Hypothalamus (tissue), 51 donors: ENCODE measurements at regions not wholly inside any gene's neighbourhood (a gene's known extent, or its start where the extent isn't known, plus 50 kb on each side); places are given as distances from the start of the nearest gene placed in this dataset.
"Not testable (repeated sequence)": the region's sequence is repeated elsewhere in the genome, so short reads cannot be mapped to it uniquely, and the experiment has no call there.

Experiments used
- DNase-seq, 51 donors: peaks; one replicate each; lab custom pipeline; 2025; lab: John Stamatoyannopoulos, UW

GRCh38 chr3:78221796-78222195 lies 1181.9 kb downstream of the ROBO2 start:
- DNase-seq = no peak

DNA sequence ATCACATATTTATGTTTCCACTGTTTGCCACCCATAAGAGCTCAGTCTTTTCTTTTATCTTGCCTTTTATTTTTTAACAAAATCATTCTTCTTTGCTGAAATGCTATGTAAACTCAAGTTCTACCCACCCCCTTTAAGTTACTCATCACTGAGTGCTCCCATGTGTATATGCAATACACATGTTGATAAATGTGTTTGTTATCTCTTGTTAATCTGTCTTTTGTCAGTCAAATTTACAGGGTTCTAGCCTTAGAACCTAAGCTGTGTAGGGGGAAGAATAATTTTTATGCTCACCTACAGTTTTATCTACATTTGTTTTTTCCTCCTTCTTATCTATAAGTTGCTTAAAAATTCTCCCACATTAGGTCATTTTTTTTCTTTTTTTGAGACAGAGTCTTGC lies 1195.9 kb downstream of the ROBO2 start:
- no peak for DNase-seq

- DNase-seq = no peak
Observed at GRCh38 chr3:78238811-78239210, 1198.9 kb downstream of the ROBO2 start.

GRCh38 chr3:78242724-78243123 lies 1202.8 kb downstream of the ROBO2 start:
- no peak for DNase-seq

DNA sequence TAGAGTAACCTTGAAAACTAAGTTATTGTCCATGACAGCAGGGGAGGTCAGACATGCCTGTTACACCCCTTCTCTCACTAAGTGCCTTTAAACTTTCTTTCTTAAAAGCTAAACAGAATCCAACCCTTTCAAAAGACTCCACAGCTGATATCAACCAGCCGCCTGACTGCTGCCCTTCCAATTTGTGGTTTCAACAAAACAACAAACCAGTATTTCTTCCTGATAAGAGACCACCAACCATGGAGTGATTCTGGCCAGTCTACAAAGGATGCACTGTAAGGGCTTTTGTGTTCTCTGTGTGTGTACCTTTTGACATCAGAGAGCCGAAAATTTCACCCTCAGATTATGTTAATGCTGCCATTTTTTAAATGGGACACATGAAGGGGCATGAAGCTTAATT lies 1204.2 kb downstream of the ROBO2 start:
- no peak for DNase-seq

DNA sequence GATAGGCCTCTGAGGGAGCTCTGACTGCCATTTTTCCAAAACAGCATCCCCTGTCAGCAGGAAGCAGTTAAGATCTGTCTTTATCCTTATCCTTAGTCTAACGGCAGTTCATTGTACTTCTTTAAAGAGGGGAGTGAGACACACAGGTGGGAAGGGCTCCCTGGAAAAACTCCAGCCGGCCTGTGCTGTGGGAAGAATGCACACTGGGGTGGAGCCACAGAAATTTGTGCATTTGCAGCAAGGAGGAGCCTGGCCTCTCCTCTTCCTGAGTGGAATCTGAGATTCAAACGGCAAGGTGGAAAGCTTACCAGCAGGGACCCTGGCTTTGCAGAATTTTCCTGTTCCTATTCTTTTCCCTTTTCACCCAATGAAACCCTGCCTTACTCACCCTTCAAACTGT lies 1209.4 kb downstream of the ROBO2 start:
- DNase-seq = no peak

DNA sequence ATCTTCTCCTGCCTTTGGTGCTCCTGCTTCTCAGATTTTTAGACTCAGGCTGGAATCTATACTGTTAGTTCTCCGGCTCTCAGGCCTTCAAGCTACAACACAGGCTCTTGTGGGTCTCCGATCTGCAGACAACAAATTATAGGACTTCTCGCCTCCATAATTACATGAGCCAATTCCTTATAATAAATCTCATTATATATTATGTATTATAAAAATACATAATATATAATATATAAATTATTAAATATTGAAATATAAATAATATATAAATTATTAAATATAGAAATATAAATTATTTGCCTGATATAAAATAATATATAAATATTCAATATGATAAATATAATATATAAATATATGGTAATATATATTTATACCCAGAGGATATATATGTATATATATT lies 1214.0 kb downstream of the ROBO2 start:
- DNase-seq = no peak

DNA sequence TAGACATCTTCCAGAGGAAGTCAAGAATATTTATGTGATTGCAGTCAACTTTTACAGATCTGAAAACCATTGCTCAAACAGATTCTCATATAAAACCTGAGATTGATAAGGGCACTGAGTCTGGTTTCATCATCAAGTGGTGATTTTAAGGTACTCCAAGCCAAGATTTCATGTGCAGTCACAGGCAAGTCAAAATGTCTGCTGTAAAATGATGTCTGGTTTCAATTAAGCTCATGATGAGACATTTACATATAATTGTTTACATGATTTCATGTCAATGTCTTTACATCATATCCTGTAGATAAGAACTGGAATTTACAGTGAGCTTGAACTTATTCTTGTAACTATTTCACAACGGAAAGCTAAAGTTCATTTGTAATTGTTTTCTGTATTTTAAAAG lies 1215.5 kb downstream of the ROBO2 start:
- DNase-seq = no peak

- no peak for DNase-seq
Observed at GRCh38 chr3:78256123-78256522, 1216.2 kb downstream of the ROBO2 start.

GRCh38 chr3:78257951-78258530 lies 1218.1 kb downstream of the ROBO2 start:
- DNase-seq = no peak

GRCh38 chr3:78258798-78259197 lies 1218.9 kb downstream of the ROBO2 start:
- DNase-seq = no peak

DNA sequence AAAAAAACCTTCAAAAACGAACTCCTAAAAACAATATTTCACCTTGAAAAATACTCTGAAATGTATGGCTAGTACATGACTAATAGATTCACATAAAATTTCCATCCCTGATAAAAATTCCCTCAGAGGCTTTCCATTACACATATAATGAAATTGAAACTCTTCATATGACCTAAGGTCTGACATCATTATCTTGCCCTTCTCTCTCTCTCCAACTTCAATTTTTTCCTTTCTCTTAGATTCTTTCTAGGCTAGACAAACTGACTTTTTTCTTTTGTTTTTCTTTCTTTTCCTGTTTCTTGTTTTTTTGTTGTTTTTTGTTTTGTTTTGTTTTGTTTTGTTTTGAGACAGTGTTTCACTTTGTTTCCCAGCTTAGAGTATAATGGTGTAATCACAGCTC lies 1220.5 kb downstream of the ROBO2 start:
- no peak for DNase-seq

DNA sequence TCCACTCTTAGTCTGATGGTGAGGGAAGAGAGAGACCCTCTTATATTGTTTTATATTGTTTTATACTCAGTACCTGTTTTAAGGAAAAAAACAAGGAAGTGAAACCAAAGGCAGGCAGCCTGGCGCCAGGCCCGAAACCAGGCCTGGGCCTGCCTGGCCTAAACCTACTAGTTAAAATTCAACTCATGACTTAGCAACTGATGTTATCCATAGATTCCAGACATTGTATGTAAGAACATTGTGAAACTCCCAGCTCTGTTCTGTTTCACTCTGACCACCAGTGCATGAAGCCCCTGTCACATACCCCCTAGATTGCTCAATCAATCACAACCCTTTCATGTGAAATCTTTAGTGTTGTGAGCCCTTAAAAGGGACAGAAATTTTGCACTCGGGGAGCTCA lies 1226.7 kb downstream of the ROBO2 start:
- not testable (repeated sequence) for DNase-seq

- no peak for DNase-seq
Observed at GRCh38 chr3:78267235-78267634, 1227.3 kb downstream of the ROBO2 start.

DNA sequence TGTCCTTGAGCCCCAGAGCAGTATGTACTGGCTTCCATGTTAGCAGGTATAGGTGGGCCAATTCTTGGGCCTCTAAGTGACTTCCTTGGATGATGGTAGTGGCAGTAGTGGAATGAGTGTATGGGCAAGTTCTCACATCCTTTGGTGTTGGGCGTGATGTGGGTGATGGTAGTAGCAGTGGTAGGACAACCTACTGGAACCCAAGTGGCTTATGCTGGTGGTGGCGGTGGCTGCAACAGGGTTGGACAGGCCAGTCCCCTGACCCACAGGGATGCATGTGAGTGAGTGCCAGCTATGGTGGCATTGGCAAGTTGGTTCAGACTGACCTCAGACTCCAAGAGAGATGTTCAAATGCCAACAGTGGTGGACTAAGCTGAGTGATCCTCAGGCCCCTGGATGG lies 1228.2 kb downstream of the ROBO2 start:
- DNase-seq = no peak

DNA sequence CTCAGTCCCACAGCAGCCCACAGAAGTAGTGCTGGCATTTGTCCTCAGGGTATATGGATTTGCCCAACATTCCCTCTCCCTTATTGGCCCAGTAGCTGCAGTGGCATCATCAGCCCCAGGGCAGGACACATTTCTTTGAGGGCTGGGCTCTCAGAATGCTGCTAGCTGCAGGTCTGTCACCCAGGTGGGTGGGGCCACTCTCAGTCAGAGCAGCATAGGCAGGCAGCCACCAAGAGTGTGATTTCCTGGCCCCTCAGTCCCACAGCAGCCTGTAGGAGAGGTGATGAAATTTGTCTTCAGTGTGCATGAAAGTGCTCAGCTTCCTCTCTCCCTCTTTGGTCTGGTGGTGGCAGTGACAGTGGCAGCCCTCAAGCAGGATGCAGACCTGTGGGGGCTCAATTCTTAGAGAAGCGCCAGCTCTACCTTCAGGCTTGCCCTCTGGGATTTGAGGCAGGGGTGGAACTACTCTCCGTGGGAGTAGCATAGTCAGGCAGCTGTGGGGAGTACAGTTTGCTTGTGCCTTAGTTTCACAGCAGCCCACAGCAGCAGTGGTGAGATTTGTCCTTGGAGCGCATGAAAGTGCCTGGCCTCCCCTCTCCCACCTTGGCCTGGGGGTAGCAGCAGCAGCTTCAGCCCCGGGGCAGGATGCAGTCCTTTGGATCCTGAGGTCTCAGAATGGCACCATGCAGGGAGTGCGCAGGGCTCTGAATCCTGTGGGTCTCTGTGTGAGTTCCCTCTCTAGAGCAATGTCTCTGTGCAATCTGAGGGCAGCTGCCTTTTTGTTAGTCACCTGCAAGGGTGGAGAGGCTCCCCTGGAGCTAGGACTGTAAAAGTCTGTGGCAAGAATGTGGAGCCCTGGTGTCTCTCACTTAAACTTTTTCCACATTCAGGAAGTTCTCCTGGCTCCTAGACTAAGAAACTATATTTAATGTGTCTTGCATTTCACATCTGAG lies 1229.1 kb downstream of the ROBO2 start:
- no peak for DNase-seq

DNA sequence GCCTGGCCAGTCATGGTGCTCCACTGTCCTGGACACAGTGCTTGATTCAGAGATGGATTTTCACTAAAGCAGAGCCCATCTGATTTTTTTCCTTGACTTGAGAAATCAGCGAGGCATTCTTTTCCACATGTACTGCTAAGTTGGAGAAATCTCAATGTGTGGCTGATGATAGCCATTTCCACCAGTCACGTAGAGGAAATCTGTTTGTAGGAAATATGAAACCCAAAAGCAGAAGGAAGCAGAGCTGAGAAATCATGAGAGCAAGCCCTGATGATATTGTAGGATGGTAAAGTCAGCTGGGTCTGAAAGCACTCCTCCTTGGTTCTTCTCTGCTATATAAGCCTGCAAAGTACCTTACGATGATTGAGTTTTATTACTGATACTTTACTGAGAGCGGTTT lies 1233.4 kb downstream of the ROBO2 start:
- DNase-seq = no peak

- no peak for DNase-seq
Observed at GRCh38 chr3:78274475-78275065, 1234.7 kb downstream of the ROBO2 start.

DNA sequence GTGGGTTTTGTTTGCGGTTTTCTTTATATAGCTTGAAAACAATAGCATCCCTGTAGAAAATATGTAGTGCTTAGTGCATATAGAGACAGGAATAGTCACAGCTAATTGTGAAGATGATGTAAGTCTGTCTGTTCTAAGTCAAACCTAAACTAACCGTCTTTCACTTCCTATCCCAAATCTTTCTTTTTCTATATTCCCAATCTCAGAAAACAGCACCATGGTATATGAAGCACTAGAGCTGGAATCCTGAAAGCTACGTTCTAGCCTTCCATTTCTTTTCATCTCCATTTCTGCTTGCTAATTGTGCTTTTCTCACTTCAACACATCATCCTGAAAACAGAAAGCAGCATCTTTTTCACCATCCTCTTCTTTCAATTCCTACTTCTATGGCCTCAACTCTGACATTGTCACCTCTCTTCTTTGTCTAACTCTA lies 1235.5 kb downstream of the ROBO2 start:
- no peak for DNase-seq

DNA sequence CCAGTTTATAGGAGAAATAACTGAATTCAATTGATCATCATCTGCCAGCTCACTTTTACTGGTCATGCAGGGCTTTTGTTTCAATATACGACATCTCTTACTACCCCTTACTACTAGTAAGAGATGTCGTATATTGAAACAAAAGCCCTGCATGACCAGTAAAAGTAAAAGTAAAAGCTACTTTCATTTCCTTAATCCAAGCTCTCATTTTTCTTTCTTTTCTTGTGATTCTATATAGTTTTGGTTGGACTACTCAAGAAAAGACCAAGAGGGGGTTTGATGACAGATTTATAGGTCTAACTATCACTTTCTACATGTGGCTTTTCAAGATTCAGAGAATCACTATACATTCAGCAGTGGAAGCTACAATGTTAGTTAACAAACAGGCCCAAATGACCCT lies 1237.3 kb downstream of the ROBO2 start:
- no peak for DNase-seq

GRCh38 chr3:78277801-78278200 lies 1237.9 kb downstream of the ROBO2 start:
- DNase-seq = no peak

- no peak for DNase-seq
Observed at GRCh38 chr3:78279091-78279490, 1239.2 kb downstream of the ROBO2 start.
